ENCODE measurements at regions not wholly inside any gene's neighbourhood (a gene's known extent, or its start where the extent isn't known, plus 50 kb on each side); places are given as distances from the start of the nearest gene placed in this dataset.

DNA sequence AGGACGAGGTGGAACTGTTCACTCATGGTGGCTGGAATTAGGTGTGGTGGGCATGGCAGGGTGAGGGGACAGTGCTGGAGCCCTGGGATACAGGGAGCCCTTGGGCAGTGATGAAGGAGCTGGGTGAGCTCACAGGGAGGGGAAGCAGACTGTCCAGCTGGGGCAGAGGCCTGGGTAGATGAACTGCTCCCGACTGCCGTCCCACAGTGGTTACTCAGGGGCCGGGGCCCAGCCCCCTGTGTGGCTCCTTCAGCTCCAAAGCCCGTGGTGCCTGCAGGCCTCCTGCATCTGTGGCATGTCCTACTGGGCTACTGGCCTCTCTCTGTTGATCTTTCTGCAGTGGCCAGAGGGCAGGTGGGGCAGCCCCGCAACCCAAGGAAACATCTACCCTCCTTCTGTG, 661.1 kb downstream of the NPHP4 start:
- TF ChIP-seq, protein P1, sequence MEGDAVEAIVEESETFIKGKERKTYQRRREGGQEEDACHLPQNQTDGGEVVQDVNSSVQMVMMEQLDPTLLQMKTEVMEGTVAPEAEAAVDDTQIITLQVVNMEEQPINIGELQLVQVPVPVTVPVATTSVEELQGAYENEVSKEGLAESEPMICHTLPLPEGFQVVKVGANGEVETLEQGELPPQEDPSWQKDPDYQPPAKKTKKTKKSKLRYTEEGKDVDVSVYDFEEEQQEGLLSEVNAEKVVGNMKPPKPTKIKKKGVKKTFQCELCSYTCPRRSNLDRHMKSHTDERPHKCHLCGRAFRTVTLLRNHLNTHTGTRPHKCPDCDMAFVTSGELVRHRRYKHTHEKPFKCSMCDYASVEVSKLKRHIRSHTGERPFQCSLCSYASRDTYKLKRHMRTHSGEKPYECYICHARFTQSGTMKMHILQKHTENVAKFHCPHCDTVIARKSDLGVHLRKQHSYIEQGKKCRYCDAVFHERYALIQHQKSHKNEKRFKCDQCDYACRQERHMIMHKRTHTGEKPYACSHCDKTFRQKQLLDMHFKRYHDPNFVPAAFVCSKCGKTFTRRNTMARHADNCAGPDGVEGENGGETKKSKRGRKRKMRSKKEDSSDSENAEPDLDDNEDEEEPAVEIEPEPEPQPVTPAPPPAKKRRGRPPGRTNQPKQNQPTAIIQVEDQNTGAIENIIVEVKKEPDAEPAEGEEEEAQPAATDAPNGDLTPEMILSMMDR (IDR thresholded peaks at IDR 0.05): no peak
- no peak for TF ChIP-seq POLR2A (IDR thresholded peaks at IDR 0.05)

Measured in body of pancreas (tissue), 4 donors.